NT2/D1 (cell line): ENCODE measurements at regions not wholly inside any gene's neighbourhood (a gene's known extent, or its start where the extent isn't known, plus 50 kb on each side); places are given as distances from the start of the nearest gene placed in this dataset.

Experiments
- YY1 ChIP-seq: IDR thresholded peaks from 2 replicates; pipeline ENCODE4 v1.6.1; 2011; ENCODE audit not compliant: insufficient read length, insufficient read depth
- ZNF274 ChIP-seq: IDR thresholded peaks from 2 replicates; pipeline ENCODE4 v1.6.1; 2011; ENCODE audit warnings: mild to moderate bottlenecking, low read depth, low read length

DNA sequence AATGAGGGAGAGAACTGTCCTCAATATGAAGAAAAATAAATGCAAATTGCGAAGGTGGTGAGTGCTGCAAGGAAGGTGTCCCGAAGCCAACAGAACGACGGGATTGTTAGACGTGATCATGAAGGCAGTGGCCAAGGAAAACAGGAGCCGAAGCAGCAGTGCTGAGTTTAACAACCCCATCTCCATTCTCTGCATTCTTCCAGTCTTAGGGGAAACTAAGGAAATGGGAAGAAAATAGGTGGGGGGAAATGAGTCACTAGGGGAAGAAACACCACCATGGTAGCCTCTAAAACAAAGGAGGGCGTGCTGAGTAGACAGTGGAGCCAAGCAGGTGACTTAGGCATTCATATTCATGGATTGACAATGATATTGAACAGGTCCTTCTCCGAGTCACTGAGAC, 192.2 kb upstream of the AKR1E2 start:
- no peak for TF ChIP-seq ZNF274
- TF ChIP-seq YY1, result no peak
